Natural killer cell (primary cell): ENCODE measurements at regions not wholly inside any gene's neighbourhood (a gene's known extent, or its start where the extent isn't known, plus 50 kb on each side); places are given as distances from the start of the nearest gene placed in this dataset.

Experiments
- ATAC-seq, 3 donors: fragments of 150-1000 bp in 2 of 3; fragments of 200-7000 bp in 1 of 3; cut with Tn5 transposase; 1 replicate in 1 of 3; 2 replicates in 2 of 3; pipeline ENCODE4 v1.10.0; 2021; ENCODE audit warnings: mild to moderate bottlenecking in 2 of 3, moderate library complexity in 2 of 3
- DNase-seq, 2 donors: peaks; one replicate each; pipeline versions ENCODE4 v3.0.0 to v3.0.0-alpha.2; 2013 to 2021; ENCODE audit warnings: mixed read lengths in 1 of 2
- H3K27ac ChIP-seq: one replicate; pipeline ENCODE4 v1.5.1; 2013; ENCODE audit warnings: mild to moderate bottlenecking, low read length
- H3K27me3 ChIP-seq: one replicate; pipeline ENCODE4 v1.6.1; 2013; ENCODE audit warnings: low read length; ENCODE audit not compliant: control insufficient read depth, insufficient read depth
- H3K36me3 ChIP-seq: one replicate; pipeline ENCODE4 v1.6.1; 2013; ENCODE audit warnings: low read length; ENCODE audit not compliant: control insufficient read depth, insufficient read depth
- H3K4me1 ChIP-seq: one replicate; pipeline ENCODE4 v1.6.1; 2013; ENCODE audit warnings: low read length; ENCODE audit not compliant: control insufficient read depth, insufficient read depth
- H3K4me3 ChIP-seq: one replicate; pipeline ENCODE4 v1.5.1; 2013; ENCODE audit warnings: low read length
- H3K9me3 ChIP-seq: one replicate; pipeline ENCODE4 v1.6.1; 2013; ENCODE audit warnings: low read length; ENCODE audit not compliant: control insufficient read depth, insufficient read depth
- H3K27ac Mint-ChIP-seq, 2 donors: one replicate each; pipeline ENCODE4 v1.8.0; 2022; ENCODE audit warnings: mild to moderate bottlenecking in 2 of 2, mixed read lengths in 2 of 2, moderate library complexity in 1 of 2
- H3K27me3 Mint-ChIP-seq, 2 donors: one replicate each; pipeline ENCODE4 v1.8.0; 2022; ENCODE audit warnings: low read depth in 2 of 2, mixed read lengths in 2 of 2
- H3K36me3 Mint-ChIP-seq: one replicate; pipeline ENCODE4 v1.8.0; 2022; ENCODE audit warnings: mixed read lengths
- H3K4me1 Mint-ChIP-seq, 2 donors: one replicate each; pipeline ENCODE4 v1.8.0; 2022; ENCODE audit warnings: mixed read lengths in 2 of 2
- H3K4me3 Mint-ChIP-seq: one replicate; pipeline ENCODE4 v1.8.0; 2022; ENCODE audit warnings: mild to moderate bottlenecking, moderate library complexity, mixed read lengths
- H3K9me3 Mint-ChIP-seq, 2 donors: one replicate each; pipeline ENCODE4 v1.8.0; 2022; ENCODE audit warnings: mixed read lengths in 2 of 2
- WGBS: methylation state at CpG from one replicate; pipeline ENCODE4 v1.1.7; 2013; ENCODE audit warnings: missing lambda C conversion rate; ENCODE audit not compliant: insufficient coverage; 5-methylcytosine and 5-hydroxymethylcytosine counted together
- intact Hi-C: fragments of 100-400 bp; cut with micrococcal nuclease; formaldehyde crosslinking; loops from one replicate; pipeline ENCODE4 v1.14.2; 2022
- TF ChIP-seq, protein P1 (sequence below): fragments of 200-600 bp; IDR thresholded peaks from one replicate; pipeline ENCODE4 v1.8.0; 2022; ENCODE audit warnings: antibody characterized with exemption

DNA sequence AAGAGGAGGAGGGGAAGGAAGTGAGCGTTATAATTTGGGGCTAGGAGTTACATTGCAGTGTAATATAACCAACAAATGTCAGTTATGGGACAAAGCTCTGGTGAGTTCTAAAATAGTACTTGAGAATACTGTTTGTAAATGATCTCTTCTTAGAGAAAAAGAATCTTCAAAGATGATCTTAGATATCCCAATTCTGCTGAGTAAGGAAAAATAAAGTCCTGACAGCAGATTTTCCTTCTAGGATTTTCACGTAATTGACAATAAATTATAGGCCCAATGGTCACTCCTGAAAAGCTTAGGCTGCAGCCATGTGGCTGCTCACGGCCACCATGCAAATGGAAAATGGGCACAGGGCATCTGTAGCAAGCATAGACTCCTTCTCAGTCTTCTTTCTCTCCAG lies 241.6 kb downstream of the SIPA1L2 start:
- H3K36me3 ChIP-seq = no peaks in the 10 kb centered on the region
- Mint-ChIP-seq H3K27ac (no peak overlapping the region), H3K36me3 (no peaks in the 10 kb centered on the region), H3K9me3 (no peaks in the 10 kb centered on the region), H3K4me1 (peaks cover 0 to 3% of the 10 kb centered on the region in 2 donors), H3K27me3 (peaks cover 16 to 19% of the 10 kb centered on the region in 2 donors), H3K4me3 (no peak overlapping the region)
- DNase-seq = no peak
- intact Hi-C loops = no loop called here
- no peaks in the 10 kb centered on the region for H3K9me3 ChIP-seq
- H3K4me3 ChIP-seq = no peak overlapping the region
- ATAC-seq = no peak
- TF ChIP-seq, protein P1, sequence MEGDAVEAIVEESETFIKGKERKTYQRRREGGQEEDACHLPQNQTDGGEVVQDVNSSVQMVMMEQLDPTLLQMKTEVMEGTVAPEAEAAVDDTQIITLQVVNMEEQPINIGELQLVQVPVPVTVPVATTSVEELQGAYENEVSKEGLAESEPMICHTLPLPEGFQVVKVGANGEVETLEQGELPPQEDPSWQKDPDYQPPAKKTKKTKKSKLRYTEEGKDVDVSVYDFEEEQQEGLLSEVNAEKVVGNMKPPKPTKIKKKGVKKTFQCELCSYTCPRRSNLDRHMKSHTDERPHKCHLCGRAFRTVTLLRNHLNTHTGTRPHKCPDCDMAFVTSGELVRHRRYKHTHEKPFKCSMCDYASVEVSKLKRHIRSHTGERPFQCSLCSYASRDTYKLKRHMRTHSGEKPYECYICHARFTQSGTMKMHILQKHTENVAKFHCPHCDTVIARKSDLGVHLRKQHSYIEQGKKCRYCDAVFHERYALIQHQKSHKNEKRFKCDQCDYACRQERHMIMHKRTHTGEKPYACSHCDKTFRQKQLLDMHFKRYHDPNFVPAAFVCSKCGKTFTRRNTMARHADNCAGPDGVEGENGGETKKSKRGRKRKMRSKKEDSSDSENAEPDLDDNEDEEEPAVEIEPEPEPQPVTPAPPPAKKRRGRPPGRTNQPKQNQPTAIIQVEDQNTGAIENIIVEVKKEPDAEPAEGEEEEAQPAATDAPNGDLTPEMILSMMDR = no peak
- 83% methylated on average over 3 of the region's 3 CpGs for WGBS
- no peaks in the 10 kb centered on the region for H3K27me3 ChIP-seq
- no peaks in the 10 kb centered on the region for H3K4me1 ChIP-seq
- no peak overlapping the region for H3K27ac ChIP-seq

DNA sequence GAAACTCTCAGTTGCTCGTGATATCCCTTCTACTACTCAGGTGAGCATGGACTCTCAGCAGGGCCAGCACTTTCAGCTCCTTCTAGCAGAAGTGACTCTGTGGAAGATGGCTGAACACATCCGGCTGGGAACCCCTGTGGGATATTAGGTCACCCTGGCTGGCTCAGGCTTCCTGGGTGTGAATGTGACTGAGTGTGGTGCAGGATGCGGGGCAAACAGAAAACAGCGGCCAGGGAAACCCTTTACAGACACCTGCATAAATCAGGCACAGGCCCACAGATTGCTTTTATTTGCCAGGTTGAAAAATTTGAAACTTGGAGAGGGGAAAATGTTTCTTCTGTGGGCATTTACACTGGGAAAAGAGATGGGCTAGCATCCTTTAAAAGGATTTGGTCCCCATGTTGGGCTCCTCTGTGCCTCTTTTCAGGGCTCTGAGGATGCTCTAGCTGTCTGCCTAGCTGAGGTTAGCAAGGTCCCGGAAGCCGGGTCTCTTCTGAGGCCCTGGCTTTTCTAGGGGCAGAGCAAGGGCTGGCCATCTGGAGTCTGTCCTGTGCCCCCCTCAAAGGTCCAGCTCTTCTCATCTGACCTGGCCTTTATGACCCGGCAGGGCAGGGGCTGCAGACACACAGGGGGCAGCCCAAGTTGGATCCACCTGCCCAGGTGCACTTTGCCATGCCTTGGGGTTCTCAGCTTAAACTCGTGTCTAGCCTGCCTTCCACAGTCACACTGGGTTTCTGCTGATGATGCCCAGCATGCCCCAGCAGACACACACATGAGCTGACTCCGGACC lies 243.0 kb downstream of the SIPA1L2 start:
- H3K36me3 Mint-ChIP-seq = no peaks in the 10 kb centered on the region
- intact Hi-C loops = no loop called here
- H3K27ac Mint-ChIP-seq = no peak overlapping the region
- Histone ChIP-seq H3K27ac (no peak overlapping the region), H3K4me3 (no peak overlapping the region), H3K27me3 (no peaks in the 10 kb centered on the region), H3K9me3 (no peaks in the 10 kb centered on the region), H3K4me1 (no peaks in the 10 kb centered on the region), H3K36me3 (no peaks in the 10 kb centered on the region)
- DNase-seq (no peak), ATAC-seq (no peak)
- TF ChIP-seq, protein P1 = no peak
- 89% methylated on average over 8 of the region's 9 CpGs for WGBS
- H3K9me3 Mint-ChIP-seq = no peaks in the 10 kb centered on the region
- H3K4me3 Mint-ChIP-seq = no peak overlapping the region
- peaks cover 16 to 18% of the 10 kb centered on the region in 2 donors for H3K27me3 Mint-ChIP-seq
- no peaks in the 10 kb centered on the region for H3K4me1 Mint-ChIP-seq

DNA sequence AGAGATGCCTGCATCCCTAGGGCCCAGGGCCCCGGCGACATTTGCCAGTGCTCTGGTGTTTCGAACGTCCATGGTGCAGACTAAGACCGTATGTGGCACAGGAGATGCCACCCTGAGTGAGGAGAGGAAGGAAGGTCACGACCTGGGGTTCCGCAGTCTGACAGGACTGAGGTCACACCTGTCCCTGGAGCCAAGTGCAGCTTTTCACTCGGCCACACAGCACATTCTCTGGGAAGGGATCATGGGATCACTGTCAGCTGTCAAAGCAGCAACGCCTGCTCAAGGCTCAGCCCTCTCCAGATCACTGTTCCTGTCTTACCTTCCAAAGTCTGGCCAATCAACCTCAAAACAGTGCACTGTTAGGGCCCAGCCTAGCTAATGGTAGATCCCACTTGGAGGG lies 243.6 kb downstream of the SIPA1L2 start:
- Mint-ChIP-seq H3K36me3 (no peaks in the 10 kb centered on the region), H3K4me1 (no peaks in the 10 kb centered on the region), H3K4me3 (no peak overlapping the region), H3K9me3 (no peaks in the 10 kb centered on the region), H3K27me3 (peaks cover 15 to 21% of the 10 kb centered on the region in 2 donors), H3K27ac (no peak overlapping the region)
- Histone ChIP-seq H3K27me3 (no peaks in the 10 kb centered on the region), H3K27ac (no peak overlapping the region), H3K4me3 (no peak overlapping the region), H3K36me3 (no peaks in the 10 kb centered on the region), H3K4me1 (no peaks in the 10 kb centered on the region), H3K9me3 (no peaks in the 10 kb centered on the region)
- intact Hi-C loops = no loop called here
- no peak for DNase-seq
- TF ChIP-seq, protein P1 = no peak
- no peak for ATAC-seq
- 86% methylated on average over 9 of the region's 9 CpGs for WGBS

DNA sequence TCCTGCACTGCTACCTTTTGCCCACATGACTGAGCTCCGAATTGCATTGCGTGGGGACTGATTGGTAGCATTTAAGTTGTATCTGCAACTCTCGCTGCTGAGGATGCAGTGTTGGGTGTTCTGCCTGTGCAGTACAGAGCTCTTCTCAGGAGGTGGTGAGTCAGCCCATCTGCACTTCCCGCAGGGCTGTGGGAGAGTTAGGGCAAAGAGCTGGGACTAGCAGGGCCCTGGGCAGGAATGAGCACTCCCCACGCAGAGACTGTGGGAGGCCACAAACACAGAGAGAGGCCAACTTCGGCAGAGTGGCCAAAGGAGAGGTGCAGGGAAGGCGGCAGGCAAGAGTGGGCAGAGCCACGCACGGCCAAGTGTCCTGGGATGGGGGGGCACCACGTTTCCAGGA lies 244.7 kb downstream of the SIPA1L2 start:
- DNase-seq (no peak), ATAC-seq (no peak)
- Histone ChIP-seq H3K4me1 (no peaks in the 10 kb centered on the region), H3K27me3 (no peaks in the 10 kb centered on the region), H3K9me3 (no peaks in the 10 kb centered on the region), H3K27ac (no peak overlapping the region), H3K36me3 (no peaks in the 10 kb centered on the region), H3K4me3 (no peak overlapping the region)
- Mint-ChIP-seq H3K9me3 (no peaks in the 10 kb centered on the region), H3K4me1 (no peaks in the 10 kb centered on the region), H3K4me3 (no peak overlapping the region), H3K27ac (no peak overlapping the region), H3K27me3 (peaks cover 15 to 18% of the 10 kb centered on the region in 2 donors), H3K36me3 (no peaks in the 10 kb centered on the region)
- intact Hi-C loops = no loop called here
- TF ChIP-seq, protein P1 = no peak
- WGBS = 87% methylated on average over 10 of the region's 10 CpGs
